Pancreas (tissue), 10 donors: ENCODE measurements at regions not wholly inside any gene's neighbourhood (a gene's known extent, or its start where the extent isn't known, plus 50 kb on each side); places are given as distances from the start of the nearest gene placed in this dataset.

Experiments used
- ATAC-seq, 4 donors: fragments of 200-7000 bp; cut with Tn5 transposase; one replicate each; pipeline versions ENCODE4 v1.8.0 to v1.9.1; 2020; ENCODE audit warnings: mild to moderate bottlenecking in 4 of 4, moderate library complexity in 4 of 4
- DNase-seq, 6 donors: peaks; one replicate each; pipeline ENCODE4 v3.0.0-alpha.2; 2020
- FAIRE-seq: peaks from 2 replicates; lab custom pipeline; 2012; peaks lifted over from hg19 to GRCh38; lab: Jason Lieb, UNC
- H3K27ac ChIP-seq, 4 donors: fragments of 200-600 bp; sonication (generic); 1 replicate in 3 of 4; 2 replicates in 1 of 4; pipeline versions ENCODE4 v1.5.0 to v1.8.0; 2020
- H3K27me3 ChIP-seq, 4 donors: fragments of 200-600 bp; one replicate each; pipeline ENCODE4 v1.8.0; 2021
- H3K36me3 ChIP-seq, 3 donors: fragments of 200-600 bp; sonication (generic) in 1 of 3; one replicate each; pipeline versions ENCODE4 v1.5.0 to v1.8.0; 2020 to 2021
- H3K4me1 ChIP-seq, 3 donors: fragments of 200-600 bp; one replicate each; pipeline ENCODE4 v1.8.0; 2021
- H3K4me3 ChIP-seq, 4 donors: fragments of 200-600 bp; sonication (generic) in 2 of 4; one replicate each; pipeline versions ENCODE4 v1.5.0 to v1.8.0; 2020 to 2021
- H3K9me3 ChIP-seq, 4 donors: fragments of 200-600 bp; one replicate each; pipeline ENCODE4 v1.8.0; 2021
- CTCF ChIP-seq, 4 donors: fragments of 200-600 bp; sonication (generic) in 3 of 4; IDR thresholded peaks; one replicate each; pipeline versions ENCODE4 v1.5.0 to v1.8.0; 2021; ENCODE audit warnings: antibody characterized with exemption in 4 of 4
- WGBS, 2 donors: extraction: QIAGEN DNeasy Blood & Tissue Kit; methylation state at CpG; one replicate each; pipeline ENCODE4 v1.1.7; 2013; 5-methylcytosine and 5-hydroxymethylcytosine counted together
- intact Hi-C, 3 donors: fragments of 100-400 bp; cut with DNase I; formaldehyde crosslinking; loops; one replicate each; pipeline versions ENCODE4 v1.11.1 to v1.14.2; 2022
- donor health status: healthy with polysubstance abuse.
- donor health status: DM: no; HTN: no; CAD: no; lungs with moderate emphysema.
- donor health status: DM: no; HTN: no; CAD: no.
- donor health status: control.
- donor health status: control.
- donor health status: Bipolar disorder and iron deficiency.
- donor health status: DM: yes; HTN: yes; CAD: no.
- donor health status: DM: no; HTN: no; CAD: no.
- donor health status: DM: no; HTN: no; CAD: no.
- donor health status: DM: yes; HTN: yes; CAD: no.

GRCh38 chr10:131677671-131678070 is 223.1 kb upstream of the PPP2R2D start:
- intact Hi-C loops = no loop called here
- TF ChIP-seq CTCF (IDR thresholded peaks at IDR 0.05) = no peak
- no peak for FAIRE-seq
- DNase-seq = peak in 1 of 6 donors; percentile 23
- whole genome bisulfite sequencing, 2 donors = 44 to 48% methylated on average over 8 of the region's 8 CpGs
- H3K4me1 ChIP-seq = no peaks in the 10 kb centered on the region
- no peaks in the 10 kb centered on the region for H3K27me3 ChIP-seq
- H3K4me3 ChIP-seq = no peak overlapping the region
- ATAC-seq = no peak
- no peaks in the 10 kb centered on the region for H3K9me3 ChIP-seq
- H3K27ac ChIP-seq = no peak overlapping the region
- no peaks in the 10 kb centered on the region for H3K36me3 ChIP-seq

GRCh38 chr10:131678171-131678570 is 222.6 kb upstream of the PPP2R2D start:
- Histone ChIP-seq H3K36me3 (no peaks in the 10 kb centered on the region), H3K27me3 (no peaks in the 10 kb centered on the region), H3K27ac (no peak overlapping the region), H3K9me3 (no peaks in the 10 kb centered on the region), H3K4me1 (no peaks in the 10 kb centered on the region), H3K4me3 (no peak overlapping the region)
- 74 to 79% methylated on average over 18 of the region's 18 CpGs for WGBS, 2 donors
- peak in 1 of 6 donors; percentile 44 for DNase-seq
- no peak for ATAC-seq
- intact Hi-C loops = no loop called here
- no peak for FAIRE-seq
- TF ChIP-seq CTCF (IDR thresholded peaks at IDR 0.05) = no peak

GRCh38 chr10:131678613-131679012 is 222.2 kb upstream of the PPP2R2D start:
- H3K27ac ChIP-seq = no peak overlapping the region
- TF ChIP-seq CTCF (IDR thresholded peaks at IDR 0.05) = no peak
- no peak for ATAC-seq
- H3K36me3 ChIP-seq = no peaks in the 10 kb centered on the region
- WGBS, 2 donors = 72 to 76% methylated on average over 7 of the region's 7 CpGs
- peak in 1 of 6 donors; percentile 30 for DNase-seq
- intact Hi-C loops = no loop called here
- no peaks in the 10 kb centered on the region for H3K27me3 ChIP-seq
- FAIRE-seq = no peak
- no peak overlapping the region for H3K4me3 ChIP-seq
- no peaks in the 10 kb centered on the region for H3K9me3 ChIP-seq
- no peaks in the 10 kb centered on the region for H3K4me1 ChIP-seq

- 69 to 73% methylated on average over 6 of the region's 6 CpGs for WGBS, 2 donors
- no peaks in the 10 kb centered on the region for H3K27me3 ChIP-seq
- H3K4me3 ChIP-seq = no peak overlapping the region
- intact Hi-C loops = no loop called here
- H3K36me3 ChIP-seq = no peaks in the 10 kb centered on the region
- TF ChIP-seq CTCF (IDR thresholded peaks at IDR 0.05) = no peak
- H3K9me3 ChIP-seq = no peaks in the 10 kb centered on the region
- no peak overlapping the region for H3K27ac ChIP-seq
- FAIRE-seq = no peak
- DNase-seq = peak in 1 of 6 donors; percentile 40
- ATAC-seq = no peak
- no peaks in the 10 kb centered on the region for H3K4me1 ChIP-seq
These were observed 220.9 kb upstream of the PPP2R2D start for GRCh38 chr10:131679926-131680325.

- ATAC-seq (no peak), DNase-seq (peak in 1 of 6 donors; percentile 30), FAIRE-seq (no peak)
- intact Hi-C loops = no loop called here
- no peaks in the 10 kb centered on the region for H3K9me3 ChIP-seq
- no peaks in the 10 kb centered on the region for H3K36me3 ChIP-seq
- no peaks in the 10 kb centered on the region for H3K27me3 ChIP-seq
- H3K27ac ChIP-seq = no peak overlapping the region
- H3K4me1 ChIP-seq = no peaks in the 10 kb centered on the region
- WGBS, 2 donors = 52 to 60% methylated on average over 7 of the region's 7 CpGs
- no peak for TF ChIP-seq CTCF (IDR thresholded peaks at IDR 0.05)
- no peak overlapping the region for H3K4me3 ChIP-seq
These were observed 219.7 kb upstream of the PPP2R2D start for GRCh38 chr10:131681122-131681521.
